GM12891 (cell line): ENCODE measurements at regions not wholly inside any gene's neighbourhood (a gene's known extent, or its start where the extent isn't known, plus 50 kb on each side); places are given as distances from the start of the nearest gene placed in this dataset.

Source experiments
- POLR2A ChIP-seq: IDR thresholded peaks from 2 replicates; pipeline ENCODE4 v1.6.1; 2011; ENCODE audit warnings: low read depth, low read length, control low read depth
- POLR2AphosphoS5 ChIP-seq: IDR thresholded peaks from 2 replicates; pipeline ENCODE4 v1.6.1; 2011; ENCODE audit warnings: low read depth, low read length, control low read depth
- POU2F2 ChIP-seq: IDR thresholded peaks from 2 replicates; pipeline ENCODE4 v1.6.1; 2011; ENCODE audit warnings: low read depth, mild to moderate bottlenecking, control low read depth, low read length, moderate library complexity
- SPI1 ChIP-seq: IDR thresholded peaks from 2 replicates; pipeline ENCODE4 v1.6.1; 2011; ENCODE audit warnings: low read depth, low read length, control low read depth
- TAF1 ChIP-seq: IDR thresholded peaks from 2 replicates; pipeline ENCODE4 v1.6.1; 2011; ENCODE audit warnings: low read depth, low read length, control low read depth

GRCh38 chr20:24051160-24051559 is 62.6 kb upstream of the GGTLC1 start:
- TF ChIP-seq POLR2AphosphoS5 (no peak), TAF1 (no peak), POLR2A (no peak), POU2F2 (no peak), SPI1 (no peak)
